ENCODE measurements at regions not wholly inside any gene's neighbourhood (a gene's known extent, or its start where the extent isn't known, plus 50 kb on each side); places are given as distances from the start of the nearest gene placed in this dataset.
"Not testable (repeated sequence)": the region's sequence is repeated elsewhere in the genome, so short reads cannot be mapped to it uniquely, and the experiment has no call there.

DNA sequence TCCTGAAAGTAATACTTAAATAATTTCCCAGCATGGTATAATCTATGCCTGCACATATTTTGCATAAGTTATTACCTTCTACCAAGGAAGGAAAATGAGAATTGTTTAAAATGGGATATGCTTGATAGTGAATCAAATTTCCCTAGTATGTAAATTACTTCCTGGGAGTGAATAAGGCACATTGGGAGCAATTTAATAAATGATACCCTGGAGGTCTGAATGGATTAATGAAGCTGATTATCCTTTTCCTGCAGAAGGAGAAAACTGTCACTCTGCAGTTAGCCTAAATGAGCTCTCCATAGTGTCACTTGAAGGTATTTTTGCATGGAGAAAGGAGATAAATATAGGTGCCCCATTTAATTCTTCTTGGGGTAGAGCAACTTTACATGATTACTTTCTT is 2212.0 kb downstream of the PCDH7 start:
- DNase-seq: no peak

DNA sequence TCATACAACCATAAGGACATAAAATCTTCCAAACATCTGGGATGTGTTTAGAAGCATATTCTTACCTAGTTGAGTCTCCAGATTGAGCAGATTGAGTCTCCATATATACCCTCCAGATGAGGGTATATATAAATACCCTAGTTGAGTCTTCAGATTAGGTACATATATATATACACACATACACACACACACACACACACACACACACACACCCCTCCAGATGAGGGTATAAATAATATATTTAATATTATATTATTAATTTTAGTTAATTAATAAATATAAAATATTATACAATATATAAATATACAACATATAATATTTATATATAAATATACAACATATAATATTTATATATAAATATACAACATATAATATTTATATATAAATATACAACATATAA is 2219.1 kb downstream of the PCDH7 start:
- DNase-seq: not testable (repeated sequence)

GRCh38 chr4:32950866-32951265 is 2230.7 kb downstream of the PCDH7 start:
- DNase-seq: no peak

GRCh38 chr4:32958586-32958985 is 2238.4 kb downstream of the PCDH7 start:
- DNase-seq: no peak

DNA sequence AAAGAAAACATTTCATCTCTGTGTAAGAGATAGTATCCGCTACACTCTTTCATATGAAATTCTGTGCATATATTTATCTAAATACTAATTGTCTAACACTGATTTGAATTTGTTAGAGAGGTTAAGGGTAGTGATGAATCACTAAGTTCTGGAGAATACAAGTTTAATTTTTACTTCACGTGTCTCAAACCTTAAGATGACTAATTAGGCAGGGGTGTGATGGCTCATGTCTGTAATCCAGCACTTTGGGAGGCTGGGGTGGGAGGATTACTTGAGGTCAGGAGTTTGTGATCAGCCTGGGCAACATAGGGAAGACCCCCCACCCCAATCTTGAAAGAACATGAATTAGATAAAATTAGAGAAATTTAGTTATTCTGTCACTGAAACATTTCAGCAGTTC is 2241.9 kb downstream of the PCDH7 start:
- no peak for DNase-seq

DNA sequence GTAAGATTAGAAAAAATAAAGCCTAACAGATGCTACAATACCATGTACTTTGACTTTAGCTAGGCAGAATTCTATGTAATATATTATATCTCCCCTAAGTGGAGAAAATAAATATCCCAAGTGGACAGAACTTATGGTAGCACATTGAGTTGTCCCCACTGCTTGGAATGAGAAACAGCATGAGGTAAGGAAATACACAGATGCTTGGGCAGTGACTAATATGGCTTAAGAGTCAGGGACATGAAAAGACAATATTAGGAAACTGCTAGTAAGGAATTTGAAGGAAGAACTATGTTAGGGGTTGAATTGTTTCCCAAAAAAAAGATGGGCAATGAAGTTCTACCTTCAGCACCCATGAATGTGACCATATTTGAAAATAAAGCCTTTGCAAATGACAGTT is 2265.1 kb downstream of the PCDH7 start:
- DNase-seq: no peak

GRCh38 chr4:32986236-32986635 is 2266.1 kb downstream of the PCDH7 start:
- DNase-seq: no peak

- no peak for DNase-seq
These were observed 2266.9 kb downstream of the PCDH7 start for GRCh38 chr4:32987111-32987510.

GRCh38 chr4:32988165-32988811 is 2268.1 kb downstream of the PCDH7 start:
- no peak for DNase-seq

GRCh38 chr4:32991663-32992062 is 2271.5 kb downstream of the PCDH7 start:
- DNase-seq: no peak

DNA sequence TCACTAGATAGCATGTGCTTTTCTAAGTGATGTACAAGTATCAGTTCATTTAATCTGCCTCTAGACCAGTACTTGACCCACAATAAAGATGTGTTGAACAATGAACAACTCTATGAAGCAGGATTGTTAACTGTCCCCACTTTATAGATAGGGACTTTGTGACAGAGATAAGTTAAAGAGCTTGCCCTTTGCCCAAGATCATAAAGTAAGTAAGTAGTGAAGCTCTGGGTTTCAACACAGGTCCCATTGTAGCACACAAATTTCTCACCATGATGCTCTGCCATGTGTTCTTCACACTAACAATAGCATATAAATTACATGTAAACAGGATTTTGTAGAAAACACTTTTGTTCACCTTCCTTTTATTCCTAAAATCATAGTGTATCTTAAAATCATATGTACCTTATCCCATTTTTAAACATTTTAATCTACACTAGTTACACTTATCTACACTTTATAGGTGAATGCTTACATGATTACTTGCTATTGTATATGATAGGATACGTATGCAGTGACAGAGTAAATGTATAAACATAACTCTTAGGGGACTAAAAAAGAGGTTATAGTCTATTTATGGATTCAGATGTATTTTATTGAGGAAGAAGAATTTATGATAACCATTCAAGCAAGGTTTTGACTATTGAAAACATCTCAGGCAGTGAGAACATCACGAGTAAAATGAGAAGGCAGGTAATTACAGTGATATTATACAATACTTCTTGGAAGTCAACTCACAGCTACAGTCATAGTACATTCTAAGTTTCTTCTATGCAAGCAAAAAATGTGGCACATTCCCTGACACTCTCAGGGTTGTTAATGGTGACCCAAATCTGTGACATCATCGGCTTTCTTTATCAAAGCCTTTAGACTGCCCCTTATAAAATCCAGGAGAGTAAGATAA is 2275.1 kb downstream of the PCDH7 start:
- no peak for DNase-seq

GRCh38 chr4:33013282-33013681 is 2293.1 kb downstream of the PCDH7 start:
- DNase-seq: no peak

DNA sequence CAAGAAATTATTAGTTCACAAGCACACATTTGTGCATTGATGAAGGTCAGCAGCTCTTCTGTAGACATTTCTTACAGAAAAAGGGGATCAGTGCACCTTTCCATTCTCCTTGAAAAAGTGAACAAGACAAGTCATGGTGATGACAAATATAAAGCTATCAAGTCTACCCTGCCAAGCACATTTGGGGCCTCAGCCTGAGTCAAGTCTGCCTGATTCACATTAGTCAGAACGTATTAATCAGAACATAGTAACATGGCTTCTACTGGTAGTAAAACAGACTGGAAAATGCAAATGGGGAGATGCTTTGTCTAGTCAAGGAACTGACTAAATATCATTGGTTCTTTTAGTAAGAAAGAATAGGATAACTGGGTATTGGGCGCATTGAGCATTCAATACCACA is 2305.1 kb downstream of the PCDH7 start:
- no peak for DNase-seq

DNA sequence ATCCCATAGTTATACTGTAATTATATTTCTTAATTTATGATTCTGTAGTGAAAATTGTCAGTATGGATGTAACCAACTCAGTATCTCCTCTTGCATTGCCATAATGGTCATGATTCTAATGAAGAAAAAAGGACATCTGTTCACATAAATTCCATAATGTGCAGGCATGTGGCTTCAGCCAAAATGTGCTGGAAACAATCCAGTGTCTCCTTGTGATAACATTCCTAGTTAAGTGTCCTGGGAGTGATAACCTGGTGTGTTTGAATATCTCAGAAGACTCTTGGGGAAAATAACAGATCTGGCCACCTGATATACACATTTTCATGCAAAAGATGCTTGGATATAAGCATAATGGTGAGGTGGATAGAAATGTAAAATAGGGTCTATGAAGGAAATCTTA is 2309.8 kb downstream of the PCDH7 start:
- no peak for DNase-seq

DNA sequence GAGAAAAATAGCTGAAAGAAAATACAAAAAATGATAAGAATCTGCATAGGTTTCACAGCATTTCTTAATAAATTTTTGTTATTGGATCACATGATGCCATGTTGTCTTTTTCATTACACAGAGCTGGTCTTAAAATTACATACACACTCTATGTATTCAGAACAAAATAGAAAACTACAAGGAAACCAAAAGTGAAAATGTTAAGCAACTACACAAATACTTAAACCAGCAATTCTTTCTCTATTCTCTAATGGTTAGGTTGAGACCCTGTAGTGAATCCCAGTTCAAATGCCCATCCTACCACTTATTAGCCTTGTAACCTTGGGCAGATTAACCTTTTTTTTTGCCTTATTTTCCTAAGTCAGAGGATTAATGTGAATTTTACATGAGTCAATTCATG is 2311.2 kb downstream of the PCDH7 start:
- no peak for DNase-seq

GRCh38 chr4:33037464-33037863 is 2317.3 kb downstream of the PCDH7 start:
- no peak for DNase-seq

DNA sequence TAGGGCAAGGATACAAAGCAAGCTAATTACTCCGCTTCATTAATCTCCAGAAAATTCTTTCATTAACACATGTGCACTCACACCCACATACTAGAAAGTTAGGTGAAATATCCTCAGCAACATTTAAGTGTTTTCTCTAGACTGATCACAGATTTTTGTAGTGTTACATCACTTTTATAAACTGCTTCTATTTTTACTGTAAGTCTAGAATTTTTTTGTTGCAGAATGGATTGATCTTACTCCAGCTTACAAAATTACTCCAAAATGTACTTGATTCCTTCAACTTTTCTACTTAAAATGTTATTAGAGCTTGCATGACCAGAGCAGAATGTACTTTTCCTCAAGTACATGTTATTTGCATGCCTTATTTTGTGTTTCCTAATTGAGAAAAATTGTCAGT is 2325.2 kb downstream of the PCDH7 start:
- DNase-seq: no peak

DNA sequence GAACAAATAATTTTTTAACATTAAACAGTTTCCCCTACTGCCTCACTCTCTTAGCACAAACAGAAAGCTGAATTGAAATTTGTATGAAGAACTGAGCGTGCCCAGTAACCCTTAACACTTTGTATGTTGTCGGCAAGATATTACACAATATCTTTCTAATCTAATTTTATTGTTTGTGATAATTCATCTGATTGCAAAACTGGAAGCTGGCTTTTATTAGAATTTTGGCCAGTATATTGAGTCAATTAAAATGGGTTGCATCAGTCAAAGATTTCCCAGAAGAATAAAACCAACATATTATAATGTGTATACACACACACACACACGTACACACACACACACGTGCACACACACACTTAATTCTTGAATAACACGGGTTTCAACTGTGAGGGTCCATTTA is 2332.1 kb downstream of the PCDH7 start:
- no peak for DNase-seq

- no peak for DNase-seq
These were observed 2334.0 kb downstream of the PCDH7 start for GRCh38 chr4:33054161-33054560.

GRCh38 chr4:33054656-33055196 is 2334.6 kb downstream of the PCDH7 start:
- DNase-seq: no peak

GRCh38 chr4:33057736-33058135 is 2337.6 kb downstream of the PCDH7 start:
- no peak for DNase-seq

GRCh38 chr4:33058998-33059397 is 2338.8 kb downstream of the PCDH7 start:
- DNase-seq: no peak

GRCh38 chr4:33060674-33061542 is 2340.7 kb downstream of the PCDH7 start:
- peak in 2 of 3 donors; percentile 12 to 19 for DNase-seq

Data from suppressor macrophage treated with lipopolysaccharide for 1 hour (primary cell).